ENCODE measurements at regions not wholly inside any gene's neighbourhood (a gene's known extent, or its start where the extent isn't known, plus 50 kb on each side); places are given as distances from the start of the nearest gene placed in this dataset.

DNA sequence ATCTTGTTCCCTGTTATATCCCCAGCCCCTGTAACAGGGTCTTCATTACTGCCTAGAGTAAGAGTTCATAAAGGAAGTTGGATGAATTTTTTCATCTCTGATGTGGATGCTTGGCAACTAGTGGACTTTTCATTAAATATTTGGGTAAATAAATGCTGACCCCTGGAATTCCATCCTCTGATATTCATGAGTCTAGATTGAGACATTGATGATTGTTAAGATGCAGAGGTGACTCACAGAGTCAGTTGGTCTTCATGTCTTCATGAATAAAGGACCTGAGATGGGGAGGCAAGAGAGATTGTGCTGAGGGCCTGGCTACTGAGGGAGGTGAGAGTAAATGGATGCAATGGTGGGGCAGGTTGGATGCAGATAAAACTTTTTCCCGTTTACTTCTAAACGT is 132.7 kb upstream of the NT5C1B start:
- no peak overlapping the region for H3K4me2 ChIP-seq (ENCODE audit: low read length)
- DNase-seq = peak; percentile 17
- H3F3A ChIP-seq (ENCODE audit: low read length, unreplicated experiment) = no peaks in the 10 kb centered on the region
- H3K9me2 ChIP-seq (replicated peaks; ENCODE audit: low read length) = no peaks in the 10 kb centered on the region
- no peak overlapping the region for H3K4me3 ChIP-seq (ENCODE audit: low read length)
- no peak overlapping the region for H3K27ac ChIP-seq (ENCODE audit: low read length)
- H4K20me1 ChIP-seq (ENCODE audit: low read length) = no peaks in the 10 kb centered on the region
- no peaks in the 10 kb centered on the region for H3K27me3 ChIP-seq (ENCODE audit: low read length)
- POLR2A ChIA-PET (ENCODE audit: unreplicated experiment) = no interaction called here
- CTCF ChIA-PET = no interaction called here
- H3K9ac ChIP-seq (ENCODE audit: low read length) = no peak overlapping the region
- H2AFZ ChIP-seq (ENCODE audit: low read length) = no peak overlapping the region
- H3K79me2 ChIP-seq (ENCODE audit: low read length) = no peaks in the 10 kb centered on the region
- peaks cover 27% of the 10 kb centered on the region for H3K4me1 ChIP-seq (ENCODE audit: insufficient read depth, low read length)
- no TSS peak for BruUV-seq (replicated peaks)
- no peak for ATAC-seq
- intact Hi-C loops (cut with micrococcal nuclease) = no loop called here
- no peaks in the 10 kb centered on the region for H3K9me3 ChIP-seq (ENCODE audit: low read length)
- H3K36me3 ChIP-seq (ENCODE audit: low read depth, low read length) = no peaks in the 10 kb centered on the region
- TF ChIP-seq EZH2 (IDR thresholded peaks at IDR 0.05; ENCODE audit: low read length, unreplicated experiment) = no peak
- TF ChIP-seq EZH2phosphoT487 (IDR thresholded peaks at IDR 0.05; ENCODE audit: borderline replicate concordance, low read length) = no peak
- no peak for TF ChIP-seq CTCF (conservative IDR thresholded peaks at IDR 0.05; ENCODE audit: low read depth, low read length)

DNA sequence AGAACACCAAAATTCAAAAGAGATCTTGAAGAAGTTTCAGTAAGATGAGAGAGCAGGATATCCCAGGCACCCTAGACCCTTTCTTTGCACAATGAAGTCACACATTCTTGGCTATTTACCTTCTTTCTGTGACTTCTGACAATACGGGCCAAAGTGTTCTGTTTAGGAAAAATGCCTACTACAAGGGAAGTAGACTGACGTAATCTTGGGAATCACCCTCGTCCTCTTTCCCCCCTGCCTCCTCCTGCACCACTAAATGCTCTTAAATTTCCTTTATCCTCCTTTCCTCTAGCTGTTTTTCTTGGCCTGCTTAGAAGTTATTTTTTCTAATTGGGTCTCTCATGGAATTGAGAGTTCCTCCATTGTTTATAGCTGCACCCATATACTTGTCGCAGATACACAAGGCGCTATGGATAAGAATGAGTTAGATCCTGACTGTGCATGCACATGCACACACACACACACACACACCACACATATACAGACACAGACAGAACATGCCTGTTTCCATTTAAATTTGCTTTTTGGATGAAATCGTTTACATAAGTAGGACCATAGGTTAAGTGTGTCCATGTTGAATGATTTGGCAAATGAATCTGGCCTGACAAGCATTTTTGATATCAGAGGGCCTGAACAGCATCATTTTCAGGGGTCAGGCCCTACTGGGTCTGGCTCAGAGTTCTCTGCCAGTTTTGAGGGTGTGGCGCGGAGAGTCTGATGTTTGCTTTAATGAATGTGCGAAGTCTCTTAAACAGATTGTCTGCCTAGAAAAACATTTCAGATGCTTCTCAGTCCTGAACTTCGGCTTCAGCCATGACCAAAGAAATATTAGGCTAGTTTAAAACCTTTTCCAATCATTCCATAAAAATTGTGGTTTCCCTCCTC is 131.9 kb upstream of the NT5C1B start:
- no peak overlapping the region for H2AFZ ChIP-seq (ENCODE audit: low read length)
- no peaks in the 10 kb centered on the region for H3K36me3 ChIP-seq (ENCODE audit: low read depth, low read length)
- H3K4me2 ChIP-seq (ENCODE audit: low read length) = no peak overlapping the region
- no peak for DNase-seq
- no peak overlapping the region for H3K27ac ChIP-seq (ENCODE audit: low read length)
- intact Hi-C loops (cut with micrococcal nuclease) = no loop called here
- H3K4me1 ChIP-seq (ENCODE audit: insufficient read depth, low read length) = peaks cover 27% of the 10 kb centered on the region
- H3F3A ChIP-seq (ENCODE audit: low read length, unreplicated experiment) = no peaks in the 10 kb centered on the region
- TF ChIP-seq EZH2phosphoT487 (IDR thresholded peaks at IDR 0.05; ENCODE audit: borderline replicate concordance, low read length) (no peak), EZH2 (IDR thresholded peaks at IDR 0.05; ENCODE audit: low read length, unreplicated experiment) (no peak), CTCF (conservative IDR thresholded peaks at IDR 0.05; ENCODE audit: low read depth, low read length) (no peak)
- BruUV-seq (replicated peaks) = no TSS peak
- H3K9me2 ChIP-seq (replicated peaks; ENCODE audit: low read length) = no peaks in the 10 kb centered on the region
- H3K9me3 ChIP-seq (ENCODE audit: low read length) = no peaks in the 10 kb centered on the region
- H4K20me1 ChIP-seq (ENCODE audit: low read length) = no peaks in the 10 kb centered on the region
- no peaks in the 10 kb centered on the region for H3K79me2 ChIP-seq (ENCODE audit: low read length)
- H3K9ac ChIP-seq (ENCODE audit: low read length) = no peak overlapping the region
- H3K4me3 ChIP-seq (ENCODE audit: low read length) = no peak overlapping the region
- ATAC-seq = no peak
- CTCF ChIA-PET = no interaction called here
- POLR2A ChIA-PET (ENCODE audit: unreplicated experiment) = no interaction called here
- H3K27me3 ChIP-seq (ENCODE audit: low read length) = no peaks in the 10 kb centered on the region
